ENCODE measurements at regions not wholly inside any gene's neighbourhood (a gene's known extent, or its start where the extent isn't known, plus 50 kb on each side); places are given as distances from the start of the nearest gene placed in this dataset.

- no peak for TF ChIP-seq CTCF (IDR thresholded peaks at IDR 0.05)
- no peak for TF ChIP-seq POLR2A (IDR thresholded peaks at IDR 0.05)
These were observed 76.2 kb upstream of the ARHGAP32 start for GRCh38 chr11:129268371-129268770.

All from prostate gland (tissue), 2 donors.